SK-N-DZ (cell line): ENCODE measurements at regions not wholly inside any gene's neighbourhood (a gene's known extent, or its start where the extent isn't known, plus 50 kb on each side); places are given as distances from the start of the nearest gene placed in this dataset.
"Not testable (repeated sequence)": the region's sequence is repeated elsewhere in the genome, so short reads cannot be mapped to it uniquely, and the experiment has no call there.

Experiments
- DNase-seq: peaks from one replicate; pipeline ENCODE4 v3.0.0-alpha.2; 2015; ENCODE audit warnings: low spot score

DNA sequence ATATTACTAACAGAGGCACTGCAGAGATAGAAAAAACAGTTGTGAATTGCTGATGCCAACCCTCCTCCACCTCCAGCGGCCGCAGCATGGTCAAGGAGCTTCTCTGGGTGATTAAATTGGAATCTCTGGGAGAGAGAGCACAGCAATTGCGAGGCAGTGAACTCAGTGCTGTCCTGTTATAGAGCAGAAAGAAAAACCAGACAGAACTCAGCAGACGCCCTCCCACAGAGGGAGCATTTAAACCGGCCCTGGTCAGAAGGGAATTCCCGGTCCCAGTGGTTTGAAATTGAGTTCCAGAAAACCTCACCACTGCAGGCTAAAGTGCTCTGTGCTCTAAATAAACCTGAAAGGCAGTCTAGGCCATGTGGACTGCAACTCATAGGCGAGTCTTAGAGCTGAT lies 175.4 kb downstream of the SQOR start:
- no peak for DNase-seq

- DNase-seq, result no peak
Measured at GRCh38 chr15:45812200-45812599, 177.4 kb downstream of the SQOR start.

DNA sequence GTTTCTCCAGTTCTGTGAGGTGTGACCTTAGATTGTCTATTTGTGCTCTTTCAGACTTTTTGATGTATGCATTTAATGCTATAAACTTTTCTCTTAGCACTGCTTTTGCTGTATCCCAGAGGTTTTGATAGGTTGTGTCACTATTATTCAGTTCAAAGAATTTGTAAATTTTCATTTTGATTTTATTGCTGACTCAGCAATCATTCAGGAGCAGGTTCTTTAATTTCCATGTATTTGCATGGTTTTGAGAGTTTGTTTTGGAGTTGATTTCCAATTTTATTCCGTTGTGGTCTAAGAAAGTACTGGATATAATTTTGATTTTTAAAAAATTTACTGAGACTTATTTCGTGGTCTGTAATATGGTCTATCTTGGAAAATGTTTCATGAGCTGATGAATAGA lies 182.7 kb downstream of the SQOR start:
- DNase-seq, result not testable (repeated sequence)

DNA sequence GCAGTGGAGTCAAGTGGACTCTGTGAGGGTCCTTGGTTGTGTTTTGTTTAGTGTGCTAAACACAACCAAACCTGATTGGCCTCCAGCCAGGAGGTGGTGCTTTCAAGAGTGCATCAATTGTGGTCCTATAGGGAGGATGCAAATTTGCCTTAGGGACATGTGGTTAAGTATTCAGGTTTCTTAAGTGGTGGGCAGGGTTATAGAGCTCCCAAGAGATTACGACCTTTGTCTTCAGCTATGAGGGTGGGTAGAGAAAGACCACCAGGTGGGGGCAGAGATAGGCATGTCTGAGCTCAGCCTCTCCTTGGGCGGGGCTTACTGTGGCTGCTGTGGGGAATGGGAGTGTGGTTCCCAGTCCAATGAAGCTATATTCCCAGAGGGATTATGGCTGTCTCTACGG lies 186.6 kb downstream of the SQOR start:
- DNase-seq, result no peak

- not testable (repeated sequence) for DNase-seq
Measured at GRCh38 chr15:45822968-45823367, 188.1 kb downstream of the SQOR start.

DNA sequence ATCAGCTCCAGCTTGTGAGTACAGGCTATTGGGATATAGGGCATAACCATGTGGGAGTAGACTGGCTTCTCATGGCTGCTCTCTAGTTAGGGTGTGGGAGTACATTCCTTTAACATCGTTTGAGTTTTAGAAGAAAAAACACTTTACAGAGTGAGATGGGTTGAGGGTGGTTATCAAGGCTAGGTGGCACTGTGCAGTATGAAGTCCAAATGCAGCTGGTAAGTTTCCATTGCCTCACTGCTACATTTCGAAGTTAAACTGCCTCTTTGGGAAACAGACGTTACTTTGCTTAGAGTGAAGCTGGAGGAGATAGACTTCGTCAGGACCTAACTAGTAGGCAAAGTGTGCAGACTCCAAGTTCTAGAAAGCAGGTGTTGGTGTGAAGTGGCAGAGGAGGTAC lies 192.4 kb downstream of the SQOR start:
- no peak for DNase-seq

DNA sequence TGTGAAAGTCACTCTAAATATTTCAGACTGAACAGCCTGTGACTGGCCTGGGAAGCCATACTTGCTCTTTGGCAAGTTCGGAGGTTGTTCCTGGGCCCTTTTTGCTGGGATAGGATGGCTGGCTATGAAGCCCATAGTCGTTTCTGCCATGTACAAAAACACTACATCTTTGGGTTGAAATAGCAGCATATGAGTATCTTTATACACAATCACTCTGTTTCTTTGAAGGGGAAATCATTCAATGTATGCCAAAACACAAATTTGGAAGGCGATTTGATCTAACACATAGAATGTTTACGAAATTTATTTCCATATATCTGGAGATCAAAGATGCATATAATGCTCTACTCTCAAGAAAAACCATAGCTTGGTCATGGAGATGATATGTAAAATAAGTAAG lies 192.9 kb downstream of the SQOR start:
- DNase-seq, result no peak

GRCh38 chr15:45829336-45830153 lies 194.7 kb downstream of the SQOR start:
- peak; percentile 72 for DNase-seq

DNA sequence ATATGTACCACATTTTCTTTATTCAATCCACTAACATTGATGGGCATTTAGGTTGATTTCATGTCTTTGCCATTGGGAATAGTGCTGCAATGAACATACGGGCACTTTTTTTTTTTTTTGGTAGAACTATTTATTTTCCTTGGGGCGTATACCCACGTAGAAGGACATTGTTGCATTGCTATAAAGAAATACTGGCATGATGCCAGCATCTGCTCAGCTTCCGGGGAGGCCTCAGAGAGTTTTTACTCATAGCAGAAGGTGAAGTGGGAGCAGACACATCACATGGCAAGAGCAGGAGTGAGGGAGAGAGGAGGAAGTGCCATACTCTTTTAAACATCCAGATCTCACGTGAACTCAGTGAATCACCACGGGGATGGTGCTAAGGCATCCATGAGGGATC lies 197.0 kb downstream of the SQOR start:
- DNase-seq, result no peak

DNA sequence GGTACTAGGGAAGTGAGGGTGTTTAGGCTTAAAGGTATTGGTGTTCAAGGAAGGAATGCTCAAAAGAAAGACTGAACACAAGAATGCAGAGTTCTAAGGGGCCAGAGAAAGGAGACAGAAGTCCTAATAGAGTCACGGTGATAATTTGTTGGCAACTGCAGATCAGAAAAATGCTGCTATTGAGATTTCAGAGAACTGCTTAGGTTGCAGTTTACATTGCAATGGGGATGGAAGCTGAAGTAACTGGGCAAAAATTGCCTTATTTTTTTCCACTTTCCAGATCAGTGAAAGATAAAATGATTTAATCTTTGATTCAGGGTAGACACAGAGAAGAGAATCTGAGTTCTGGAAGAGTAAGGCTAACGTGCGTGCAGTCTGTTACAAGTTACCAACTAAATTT lies 199.8 kb downstream of the SQOR start:
- DNase-seq, result no peak

- DNase-seq, result no peak
Measured at GRCh38 chr15:45842151-45842550, 207.3 kb downstream of the SQOR start.

- DNase-seq, result no peak
Measured at GRCh38 chr15:45847645-45848044, 212.8 kb downstream of the SQOR start.

- no peak for DNase-seq
Measured at GRCh38 chr15:45849136-45849535, 214.3 kb downstream of the SQOR start.

DNA sequence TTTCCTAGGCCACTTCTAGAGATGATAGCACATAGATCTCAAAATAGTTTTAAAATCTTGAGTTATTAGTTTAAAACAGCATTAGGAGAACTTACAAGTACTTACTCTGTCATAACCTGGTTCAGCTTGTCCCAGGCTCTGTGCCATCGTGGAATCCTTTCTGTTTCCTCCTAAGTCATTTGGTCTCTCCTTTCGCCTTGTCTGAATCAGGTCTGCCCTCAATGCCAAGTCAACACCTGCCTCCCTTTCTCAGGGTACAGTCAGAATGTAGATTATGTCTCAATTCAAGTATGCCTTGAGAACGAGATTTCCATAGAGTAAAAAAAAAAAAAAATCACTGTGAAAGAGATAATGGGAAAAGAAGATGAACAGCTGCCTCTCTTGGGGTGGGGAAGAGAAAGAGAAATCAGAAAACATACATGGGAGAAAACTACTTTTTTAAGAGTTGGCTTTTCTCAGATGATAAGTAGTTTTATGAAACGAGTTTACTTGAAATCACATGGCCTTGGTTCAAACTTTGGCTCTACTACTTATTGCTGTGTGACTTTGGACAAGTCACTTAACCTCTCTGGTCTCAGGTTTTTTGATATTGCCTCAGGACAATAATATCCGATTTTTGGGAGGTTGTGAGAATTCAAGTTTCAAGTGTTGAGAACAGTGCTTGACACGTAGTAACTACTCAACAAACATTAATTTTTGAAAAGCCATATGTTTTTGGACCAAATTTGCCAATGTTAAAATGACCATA lies 219.8 kb downstream of the SQOR start:
- DNase-seq, result no peak

DNA sequence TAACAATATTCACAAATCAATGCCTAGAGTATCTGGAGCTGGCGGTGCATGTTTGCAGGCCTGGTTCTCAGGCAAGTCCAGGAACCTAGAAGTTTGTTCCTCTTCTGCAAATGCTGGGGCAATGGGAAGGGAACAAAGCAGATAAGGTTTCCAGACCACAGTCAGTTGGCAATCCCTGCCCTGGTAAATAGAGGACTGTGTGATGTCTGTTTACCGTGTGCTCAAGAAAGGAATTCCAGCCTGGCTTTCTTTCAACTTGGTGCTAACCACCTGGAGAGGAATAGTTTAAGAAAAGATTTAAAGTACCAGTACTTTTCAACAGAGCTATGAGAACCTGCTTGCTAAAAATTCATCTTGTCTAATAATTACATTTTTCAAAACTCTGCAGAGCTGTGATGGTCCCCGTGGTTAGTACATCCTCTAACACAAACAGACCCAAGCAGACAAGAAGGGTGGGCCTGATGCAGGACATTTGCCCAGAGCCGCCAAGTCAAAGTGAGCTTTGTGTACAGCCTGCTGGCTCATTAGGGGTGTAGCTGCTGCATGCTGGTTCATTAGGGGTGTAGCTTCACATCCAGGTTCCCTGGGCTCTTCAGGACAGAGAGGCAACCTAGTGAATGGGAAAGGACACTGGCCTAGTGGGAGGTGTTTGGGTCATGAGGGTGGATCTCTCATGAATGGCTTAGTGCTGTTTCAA lies 220.5 kb downstream of the SQOR start:
- no peak for DNase-seq

- no peak for DNase-seq
Measured at GRCh38 chr15:45855907-45856579, 221.2 kb downstream of the SQOR start.

- DNase-seq, result no peak
Measured at GRCh38 chr15:45857291-45857690, 222.5 kb downstream of the SQOR start.

- DNase-seq, result no peak
Measured at GRCh38 chr15:45858491-45858890, 223.7 kb downstream of the SQOR start.

GRCh38 chr15:45862034-45862433 lies 227.2 kb downstream of the SQOR start:
- DNase-seq, result no peak

DNA sequence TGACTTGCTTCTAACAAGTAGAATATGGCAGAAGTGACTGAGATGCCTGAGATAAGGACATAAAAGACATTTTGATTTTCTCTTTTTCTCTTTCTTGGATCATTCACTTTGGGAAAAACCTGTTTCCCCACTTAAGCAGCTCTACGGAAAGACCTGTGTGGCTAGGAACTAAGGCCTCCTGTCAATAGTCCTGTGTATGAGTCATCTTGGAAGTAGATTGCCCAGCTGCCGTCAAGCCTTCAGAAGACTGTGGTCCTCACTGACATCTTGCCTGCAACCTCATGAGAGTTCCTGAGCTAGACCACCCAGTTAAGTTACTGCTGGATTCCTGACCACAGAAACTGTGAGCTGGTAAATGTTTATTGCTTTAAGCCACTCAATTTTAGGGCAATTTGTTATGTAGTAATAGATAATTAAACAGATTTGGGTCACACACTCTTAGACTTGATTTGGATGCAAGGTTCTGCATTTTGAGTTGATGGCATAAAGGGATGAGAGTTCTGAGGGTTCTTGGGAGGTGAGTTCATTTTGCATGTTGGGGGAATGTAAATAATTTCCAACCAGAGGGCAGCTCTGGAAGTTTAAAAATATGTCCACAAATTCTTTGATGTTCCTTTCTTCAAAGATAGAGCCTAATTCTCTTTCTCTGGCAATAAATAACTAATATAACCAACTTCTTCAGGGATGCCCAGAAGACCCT lies 229.2 kb downstream of the SQOR start:
- DNase-seq, result no peak

DNA sequence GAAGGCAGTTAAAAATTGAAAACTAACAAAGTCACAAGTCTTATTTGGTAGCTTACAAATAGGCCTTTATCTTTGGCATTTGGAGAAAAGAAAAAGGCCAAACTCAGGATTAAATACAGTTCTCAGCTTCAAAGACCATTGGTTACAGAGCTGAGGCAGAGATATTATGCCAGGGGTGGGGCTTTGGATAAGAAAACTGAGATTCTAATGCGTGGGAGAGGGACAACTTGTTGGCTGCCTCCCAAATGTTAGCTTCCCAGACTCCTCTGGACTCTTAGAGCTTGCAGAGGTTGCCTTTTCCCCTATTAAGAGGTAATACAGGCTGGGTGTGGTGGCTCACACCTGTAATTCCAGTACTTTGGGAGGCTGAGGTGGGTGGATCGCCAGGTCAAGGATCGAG lies 231.8 kb downstream of the SQOR start:
- no peak for DNase-seq
